ENCODE measurements at regions not wholly inside any gene's neighbourhood (a gene's known extent, or its start where the extent isn't known, plus 50 kb on each side); places are given as distances from the start of the nearest gene placed in this dataset.

GRCh38 chr16:73778887-73779286 lies 517.7 kb upstream of the PSMD7 start:
- Histone ChIP-seq H3K36me3 (no peaks in the 10 kb centered on the region), H3K27me3 (no peaks in the 10 kb centered on the region), H3K27ac (no peak overlapping the region), H3K9me3 (no peaks in the 10 kb centered on the region), H3K4me1 (no peaks in the 10 kb centered on the region), H3K4me3 (no peak overlapping the region)
- no peak for TF ChIP-seq POLR2A (IDR thresholded peaks at IDR 0.05)
- TF ChIP-seq, protein P1, sequence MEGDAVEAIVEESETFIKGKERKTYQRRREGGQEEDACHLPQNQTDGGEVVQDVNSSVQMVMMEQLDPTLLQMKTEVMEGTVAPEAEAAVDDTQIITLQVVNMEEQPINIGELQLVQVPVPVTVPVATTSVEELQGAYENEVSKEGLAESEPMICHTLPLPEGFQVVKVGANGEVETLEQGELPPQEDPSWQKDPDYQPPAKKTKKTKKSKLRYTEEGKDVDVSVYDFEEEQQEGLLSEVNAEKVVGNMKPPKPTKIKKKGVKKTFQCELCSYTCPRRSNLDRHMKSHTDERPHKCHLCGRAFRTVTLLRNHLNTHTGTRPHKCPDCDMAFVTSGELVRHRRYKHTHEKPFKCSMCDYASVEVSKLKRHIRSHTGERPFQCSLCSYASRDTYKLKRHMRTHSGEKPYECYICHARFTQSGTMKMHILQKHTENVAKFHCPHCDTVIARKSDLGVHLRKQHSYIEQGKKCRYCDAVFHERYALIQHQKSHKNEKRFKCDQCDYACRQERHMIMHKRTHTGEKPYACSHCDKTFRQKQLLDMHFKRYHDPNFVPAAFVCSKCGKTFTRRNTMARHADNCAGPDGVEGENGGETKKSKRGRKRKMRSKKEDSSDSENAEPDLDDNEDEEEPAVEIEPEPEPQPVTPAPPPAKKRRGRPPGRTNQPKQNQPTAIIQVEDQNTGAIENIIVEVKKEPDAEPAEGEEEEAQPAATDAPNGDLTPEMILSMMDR (IDR thresholded peaks at IDR 0.05), result no peak
- ATAC-seq, result no peak
- WGBS (ENCODE audit: insufficient coverage, low coverage, low lambda C conversion rate, missing lambda C conversion rate), result 52% methylated on average over 5 of the region's 5 CpGs
- intact Hi-C loops (cut with DNase I), result no loop called here
- no peak for DNase-seq

GRCh38 chr16:73775841-73776388 lies 520.7 kb upstream of the PSMD7 start:
- Histone ChIP-seq H3K4me1 (no peaks in the 10 kb centered on the region), H3K9me3 (no peaks in the 10 kb centered on the region), H3K27ac (no peak overlapping the region), H3K27me3 (no peaks in the 10 kb centered on the region), H3K36me3 (no peaks in the 10 kb centered on the region), H3K4me3 (no peak overlapping the region)
- TF ChIP-seq, protein P1 (IDR thresholded peaks at IDR 0.05), result no peak
- DNase-seq (no peak), ATAC-seq (no peak)
- intact Hi-C loops (cut with DNase I), result no loop called here
- 61% methylated on average over 10 of the region's 10 CpGs for WGBS (ENCODE audit: insufficient coverage, low coverage, low lambda C conversion rate, missing lambda C conversion rate)

DNA sequence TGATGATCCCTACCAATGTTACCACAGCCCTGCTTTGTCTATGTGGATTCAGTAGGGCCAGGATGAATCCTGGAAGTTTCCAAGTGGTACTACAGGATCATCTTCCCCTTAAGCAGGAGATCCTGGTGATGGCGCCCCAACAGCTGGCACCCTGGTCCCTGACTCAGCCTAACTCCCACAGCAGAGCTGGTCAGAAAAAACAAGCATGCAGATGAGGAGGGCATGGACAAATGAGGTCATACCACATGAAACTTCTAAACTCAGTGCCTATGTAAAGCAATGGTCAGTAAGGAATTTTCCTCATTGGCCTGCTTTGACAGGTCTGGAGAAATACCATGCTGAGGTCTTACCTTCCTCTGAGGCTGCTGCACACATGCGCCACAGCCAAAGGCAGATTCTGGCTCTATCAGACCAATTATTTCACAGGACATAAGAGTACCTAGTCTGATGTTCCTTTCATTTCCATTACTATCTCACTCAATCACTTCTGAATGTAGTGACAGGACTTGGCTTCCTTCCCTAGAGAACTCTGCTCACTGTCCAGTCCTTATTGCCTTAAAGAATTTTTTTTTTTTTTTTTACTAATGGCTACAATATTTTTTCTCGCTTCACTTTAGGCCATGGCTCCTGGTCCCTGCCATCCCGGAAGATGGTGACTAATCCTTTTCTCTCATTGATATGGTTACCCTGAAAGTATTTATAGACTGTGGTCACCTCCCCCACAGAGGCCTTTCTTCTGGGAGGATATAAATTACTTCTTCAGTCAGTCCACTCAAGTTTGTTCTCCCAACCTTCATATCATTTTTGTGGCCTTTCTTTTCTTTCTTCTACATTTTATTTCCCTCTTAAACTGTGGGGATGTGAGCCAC lies 525.2 kb upstream of the PSMD7 start:
- no peak for ATAC-seq

DNA sequence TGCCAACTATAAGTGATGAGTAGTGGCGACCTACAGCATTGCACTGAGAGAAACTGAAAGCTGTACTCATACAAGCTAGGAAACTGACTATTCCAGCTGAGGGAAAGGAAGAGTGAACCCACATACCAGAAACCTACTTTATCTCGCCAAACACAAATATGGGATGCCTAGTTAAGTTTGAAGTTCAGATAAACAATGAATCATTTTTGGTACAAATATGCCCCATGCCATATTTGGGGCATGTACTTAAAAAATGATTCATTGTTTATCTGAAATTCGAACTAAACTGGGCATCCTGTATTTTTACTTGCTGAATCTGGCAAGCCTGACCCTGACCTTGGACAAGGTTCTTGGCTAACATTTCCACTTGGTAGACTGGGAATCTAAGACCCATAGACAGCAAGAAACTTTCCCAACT lies 527.8 kb upstream of the PSMD7 start:
- Histone ChIP-seq H3K9me3 (no peaks in the 10 kb centered on the region), H3K4me1 (no peaks in the 10 kb centered on the region), H3K27me3 (no peaks in the 10 kb centered on the region), H3K36me3 (no peaks in the 10 kb centered on the region), H3K27ac (no peak overlapping the region), H3K4me3 (no peak overlapping the region)
- ATAC-seq, result no peak
- intact Hi-C loops (cut with DNase I), result no loop called here
- DNase-seq, result no peak
- 25% methylated on average over 3 of the region's 3 CpGs for whole genome bisulfite sequencing (ENCODE audit: insufficient coverage, low coverage, low lambda C conversion rate, missing lambda C conversion rate)
- TF ChIP-seq, protein P1 (IDR thresholded peaks at IDR 0.05), result no peak

More for the DNA sequence above, 525.2 kb upstream of the PSMD7 start:
- Histone ChIP-seq H3K27me3 (no peaks in the 10 kb centered on the region), H3K9me3 (no peaks in the 10 kb centered on the region), H3K4me1 (no peaks in the 10 kb centered on the region), H3K4me3 (no peak overlapping the region), H3K36me3 (no peaks in the 10 kb centered on the region), H3K27ac (no peak overlapping the region)
- TF ChIP-seq POLR2A (IDR thresholded peaks at IDR 0.05), result no peak
- TF ChIP-seq, protein P1 (IDR thresholded peaks at IDR 0.05), result no peak
- 74% methylated on average over 3 of the region's 4 CpGs for WGBS (ENCODE audit: insufficient coverage, low coverage, low lambda C conversion rate, missing lambda C conversion rate)
- intact Hi-C loops (cut with DNase I), result no loop called here
- DNase-seq, result no peak

Data from right lobe of liver (tissue), 6 donors.